T47D (cell line): ENCODE measurements at regions not wholly inside any gene's neighbourhood (a gene's known extent, or its start where the extent isn't known, plus 50 kb on each side); places are given as distances from the start of the nearest gene placed in this dataset.
A peak's percentile ranks its signal among the peaks of the same experiment; 100 is the strongest.

Experiments
- DNase-seq, 2 experiments: peaks; one replicate each; pipeline versions ENCODE4 v3.0.0 to v3.0.0-alpha.2; 2011 to 2012; ENCODE audit warnings: low read depth in 1 of 2, low spot score in 1 of 2
- JUND ChIP-seq: IDR thresholded peaks from 2 replicates; pipeline ENCODE4 v1.6.1; 2012; ENCODE audit warnings: low read depth
- in situ Hi-C: cut with HindIII; loops from 2 replicates; pipeline ENCODE4 v1.10.0; 2016; ENCODE audit warnings: low sequenced_read_pairs, low pct_unique_long_range_greater_than_20kb

DNA sequence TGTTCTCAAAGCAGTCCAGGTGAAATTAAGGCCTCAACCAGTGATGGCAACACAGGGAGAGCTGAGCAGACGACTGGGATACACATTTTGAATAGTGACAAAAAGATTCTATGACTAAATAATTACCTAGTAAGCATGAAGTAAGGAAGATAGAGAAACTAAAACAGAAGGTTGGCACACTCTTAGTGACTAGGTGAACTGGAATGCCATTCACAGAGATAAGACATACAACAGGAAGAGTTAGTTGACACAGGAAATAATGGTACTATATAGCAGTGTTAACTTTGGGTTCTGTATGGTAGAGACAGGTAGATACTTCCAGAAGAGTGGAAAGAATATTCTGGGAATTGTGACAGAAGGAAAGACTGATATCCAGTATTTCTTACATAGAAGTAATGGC is 181.8 kb upstream of the NT5C1B start:
- no peak for TF ChIP-seq JUND
- in situ Hi-C loops = no loop called here
- DNase-seq = no peak

DNA sequence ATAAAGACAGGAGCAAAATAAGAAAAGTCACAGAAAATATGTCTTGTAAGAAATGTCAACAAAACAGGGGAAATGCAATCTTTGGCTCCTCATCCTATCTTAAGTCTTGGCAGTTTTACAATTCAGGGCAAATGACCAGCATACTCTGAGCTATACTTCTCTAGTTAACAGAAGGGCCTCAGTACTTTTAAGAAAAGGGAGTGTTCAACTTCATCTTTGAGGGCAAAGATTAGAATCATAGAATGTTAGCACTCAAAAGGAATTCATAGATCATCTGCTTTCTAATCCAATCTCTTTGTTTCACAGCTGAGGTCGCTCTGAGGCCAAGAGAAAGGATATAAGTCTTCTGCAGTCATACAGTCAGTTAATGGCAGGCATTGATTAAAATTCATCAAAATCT is 174.0 kb upstream of the NT5C1B start:
- in situ Hi-C loops = no loop called here
- no peak for DNase-seq
- TF ChIP-seq JUND = no peak

DNA sequence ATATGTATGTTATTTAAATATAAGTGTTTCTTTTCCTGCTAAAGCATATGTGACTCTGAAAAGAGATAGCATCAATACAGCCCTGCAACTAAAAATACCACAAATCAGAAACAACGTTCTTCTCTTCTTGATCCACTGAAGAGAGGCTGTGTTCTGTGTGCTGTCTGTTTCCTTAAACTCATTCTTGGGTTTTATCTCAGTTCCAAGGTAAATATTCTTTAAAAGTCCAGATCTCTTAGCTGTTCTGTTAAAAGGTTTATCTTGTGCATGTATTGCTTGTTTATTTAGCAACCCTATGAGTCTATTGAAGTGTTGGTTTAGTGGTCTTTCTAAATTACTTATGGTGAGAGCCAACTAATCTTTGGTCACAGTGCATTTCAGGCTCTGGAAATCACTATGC is 173.3 kb upstream of the NT5C1B start:
- no peak for TF ChIP-seq JUND
- in situ Hi-C loops = no loop called here
- DNase-seq = no peak

- DNase-seq = no peak
- in situ Hi-C loops = no loop called here
- TF ChIP-seq JUND = no peak
Measured at GRCh38 chr2:18754286-18754685, 164.9 kb upstream of the NT5C1B start.

GRCh38 chr2:18753722-18754121 is 164.4 kb upstream of the NT5C1B start:
- in situ Hi-C loops = no loop called here
- DNase-seq = no peak
- TF ChIP-seq JUND = no peak

GRCh38 chr2:18752667-18753422 is 163.5 kb upstream of the NT5C1B start:
- peak in 1 of 2 experiments; percentile 46 for DNase-seq
- in situ Hi-C loops = no loop called here

DNA sequence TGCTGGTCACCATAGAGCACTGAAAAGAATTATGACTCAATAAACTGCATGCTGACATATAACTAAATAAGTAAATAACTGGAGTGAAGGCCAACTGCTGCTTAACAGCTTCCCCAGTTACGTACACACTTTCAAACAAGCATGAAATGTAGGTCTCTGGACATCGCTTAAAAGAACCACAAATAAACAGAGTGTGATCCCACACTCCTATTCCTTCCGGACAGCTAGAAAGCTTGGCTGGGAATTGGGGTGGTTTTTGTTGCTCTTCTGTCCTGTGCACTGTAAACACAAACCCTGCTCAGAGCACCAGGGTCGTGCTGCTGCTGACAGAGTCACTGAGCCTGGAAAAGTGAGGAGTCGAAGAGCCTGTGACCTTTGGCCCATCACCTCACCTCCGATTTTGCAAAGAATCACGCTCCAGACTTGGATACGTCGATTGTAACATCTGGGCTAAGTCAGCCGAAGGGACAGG is 162.7 kb upstream of the NT5C1B start:
- DNase-seq = no peak
- TF ChIP-seq JUND = no peak
- in situ Hi-C loops = no loop called here

More at GRCh38 chr2:18752667-18753422, 163.5 kb upstream of the NT5C1B start:
- TF ChIP-seq JUND = no peak

DNA sequence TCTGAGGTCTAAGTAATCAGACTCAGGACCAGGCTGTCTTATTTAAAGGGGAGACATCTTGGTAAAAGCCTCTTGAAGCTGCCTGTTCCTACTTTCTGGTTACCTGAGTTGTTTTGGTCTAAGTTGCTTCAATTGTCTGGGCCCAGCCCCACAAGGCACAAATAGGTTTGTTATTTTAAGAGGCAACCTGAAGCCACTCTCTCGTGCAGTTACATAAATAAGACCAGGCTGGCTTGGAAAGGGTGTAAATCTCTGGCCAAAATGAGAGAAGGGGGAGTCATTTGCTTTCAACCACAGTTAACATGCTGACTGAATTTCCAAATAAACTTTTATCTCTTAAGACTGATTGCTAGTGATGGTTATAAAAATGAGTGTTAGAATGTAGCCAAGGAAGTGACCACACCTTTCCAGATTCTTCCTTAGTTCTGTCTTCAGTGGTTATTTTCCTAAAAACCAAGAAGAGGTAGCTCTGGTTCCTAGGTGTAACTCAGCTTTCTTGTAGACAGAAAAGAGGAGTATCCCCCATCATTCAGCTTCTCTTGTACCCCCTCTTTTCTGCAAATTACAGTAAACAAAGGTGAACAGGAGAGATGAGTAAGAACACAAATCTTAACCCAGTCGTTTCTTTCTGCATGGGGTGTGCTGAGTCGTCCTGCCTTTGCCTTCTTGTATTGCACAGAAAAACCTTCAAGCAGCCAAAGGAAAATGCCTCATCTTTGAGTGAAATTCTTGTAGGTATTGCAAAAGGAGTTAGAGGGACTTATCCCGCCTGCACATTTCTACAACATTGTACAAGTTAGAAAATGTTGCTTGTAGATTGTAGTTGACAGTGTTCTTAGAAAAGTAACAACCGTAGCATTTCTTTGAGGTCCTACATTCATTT is 161.5 kb upstream of the NT5C1B start:
- TF ChIP-seq JUND = no peak
- in situ Hi-C loops = no loop called here
- no peak for DNase-seq

GRCh38 chr2:18749912-18750526 is 160.7 kb upstream of the NT5C1B start:
- TF ChIP-seq JUND = no peak
- DNase-seq = peak in 1 of 2 experiments; percentile 70
- in situ Hi-C loops = no loop called here

DNA sequence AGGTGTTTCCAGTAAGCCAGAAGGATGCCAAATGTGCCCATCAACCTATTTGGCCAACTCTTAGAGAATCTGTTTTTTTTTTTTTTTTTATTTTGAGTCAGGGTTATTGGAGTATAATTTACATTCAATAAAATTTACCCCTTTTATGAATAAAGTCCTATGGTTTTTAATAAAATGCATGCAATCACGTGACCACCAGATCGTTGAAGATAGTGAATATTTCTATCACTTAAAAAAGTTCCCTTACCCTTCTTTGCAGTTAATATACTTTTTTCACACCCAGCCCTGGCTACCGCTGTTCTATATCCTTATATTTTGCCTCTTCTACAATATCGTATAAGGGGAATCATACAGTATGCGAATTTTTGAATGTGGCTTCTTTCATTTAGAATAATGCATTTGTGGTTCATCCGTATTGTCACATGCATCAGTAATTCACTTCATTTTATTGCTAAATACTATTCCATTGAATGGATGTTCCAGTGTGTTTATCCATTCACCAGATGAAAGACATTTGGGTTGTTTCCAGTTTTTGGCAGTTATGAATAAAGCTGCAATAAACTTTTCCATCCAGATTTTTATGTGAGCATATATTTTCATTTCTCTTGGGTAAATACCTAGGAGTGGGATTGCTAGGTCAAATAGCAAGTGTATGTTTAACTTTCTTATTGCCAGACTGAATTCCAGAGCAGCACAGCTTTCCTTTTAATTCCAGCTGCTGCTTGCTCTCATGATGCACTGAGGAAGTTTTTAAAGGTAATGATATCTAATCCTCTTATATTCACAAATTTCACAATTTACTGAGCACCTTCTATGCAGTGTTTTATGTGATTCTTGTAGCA is 156.3 kb upstream of the NT5C1B start:
- in situ Hi-C loops = no loop called here
- TF ChIP-seq JUND = no peak
- no peak for DNase-seq

DNA sequence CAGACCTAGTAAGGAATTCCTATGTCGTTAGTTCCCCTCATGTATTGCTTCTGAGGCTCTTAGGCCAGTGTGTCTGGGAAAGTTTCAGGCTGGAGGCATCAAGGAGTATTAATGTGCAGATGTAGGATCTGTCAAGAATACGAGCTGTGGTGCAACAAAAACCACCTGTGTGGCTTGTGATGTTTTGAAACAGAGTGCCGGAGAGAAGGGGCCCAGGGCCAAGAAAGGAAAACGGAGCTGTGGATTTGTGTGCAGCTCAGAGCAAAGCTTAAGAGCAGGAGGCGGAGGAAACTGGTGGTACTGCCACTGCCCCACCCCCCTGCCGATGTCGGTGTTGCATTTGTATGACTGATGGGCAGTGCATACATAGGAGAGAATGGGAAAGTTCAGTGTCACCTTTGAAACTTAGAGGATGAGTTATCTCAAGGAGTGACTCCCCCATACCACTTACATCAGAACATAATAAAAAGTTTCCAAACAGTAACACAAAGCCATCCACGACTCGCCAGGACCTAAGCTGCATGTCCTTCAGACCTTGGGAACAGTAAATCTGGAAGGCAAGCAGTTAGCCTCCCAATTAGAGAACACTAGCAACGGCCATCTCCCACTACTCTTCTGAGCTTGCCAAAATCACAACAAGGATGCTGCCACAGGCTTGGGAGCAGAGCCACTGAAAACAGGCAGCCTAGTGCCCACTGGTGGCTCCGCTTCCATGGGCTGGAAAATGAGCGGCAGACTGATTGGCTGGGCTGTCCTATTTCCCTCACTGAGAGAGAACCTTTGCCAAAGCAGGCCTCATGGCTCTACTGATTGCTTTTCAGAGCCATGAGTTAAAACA is 152.7 kb upstream of the NT5C1B start:
- in situ Hi-C loops = no loop called here
- TF ChIP-seq JUND = no peak
- no peak for DNase-seq
